T-helper 1 cell treated with Interleukin-12 subunit alpha and Interleukin-12 subunit beta and Interleukin-4 antibody, amounts not matched to agents 30 μg/mL and 1 μg/mL, for 36 hours (primary cell): ENCODE measurements at regions not wholly inside any gene's neighbourhood (a gene's known extent, or its start where the extent isn't known, plus 50 kb on each side); places are given as distances from the start of the nearest gene placed in this dataset.

Source experiments
- H3K27ac Mint-ChIP-seq: one replicate; pipeline ENCODE4 v1.8.0; 2021; ENCODE audit warnings: mild to moderate bottlenecking, mixed read lengths
- H3K27me3 Mint-ChIP-seq: one replicate; pipeline ENCODE4 v1.8.0; 2021; ENCODE audit warnings: low read depth, mixed read lengths
- H3K36me3 Mint-ChIP-seq: one replicate; pipeline ENCODE4 v1.8.0; 2021; ENCODE audit warnings: low read depth, mixed read lengths
- H3K4me1 Mint-ChIP-seq: one replicate; pipeline ENCODE4 v1.8.0; 2021; ENCODE audit warnings: low read depth, mixed read lengths
- H3K4me3 Mint-ChIP-seq: one replicate; pipeline ENCODE4 v1.8.0; 2021; ENCODE audit warnings: mild to moderate bottlenecking, moderate library complexity, mixed read lengths
- H3K9me3 Mint-ChIP-seq: one replicate; pipeline ENCODE4 v1.8.0; 2021; ENCODE audit warnings: mixed read lengths

- no peaks in the 10 kb centered on the region for H3K4me1 Mint-ChIP-seq
- H3K9me3 Mint-ChIP-seq = peaks cover 31% of the 10 kb centered on the region
- no peaks in the 10 kb centered on the region for H3K27me3 Mint-ChIP-seq
- H3K36me3 Mint-ChIP-seq = no peaks in the 10 kb centered on the region
- no peak overlapping the region for H3K4me3 Mint-ChIP-seq
- H3K27ac Mint-ChIP-seq = no peak overlapping the region
These were observed 569.9 kb upstream of the REG3G start for GRCh38 chr2:78455586-78455985.

- no peaks in the 10 kb centered on the region for H3K27me3 Mint-ChIP-seq
- no peak overlapping the region for H3K27ac Mint-ChIP-seq
- no peak overlapping the region for H3K4me3 Mint-ChIP-seq
- no peaks in the 10 kb centered on the region for H3K36me3 Mint-ChIP-seq
- H3K9me3 Mint-ChIP-seq = peaks cover 38% of the 10 kb centered on the region
- no peaks in the 10 kb centered on the region for H3K4me1 Mint-ChIP-seq
These were observed 568.2 kb upstream of the REG3G start for GRCh38 chr2:78457269-78457668.

- H3K4me3 Mint-ChIP-seq = no peak overlapping the region
These were observed 559.8 kb upstream of the REG3G start for GRCh38 chr2:78465707-78466106.

GRCh38 chr2:78476619-78477229 lies 548.8 kb upstream of the REG3G start:
- H3K4me1 Mint-ChIP-seq = no peaks in the 10 kb centered on the region
- H3K27me3 Mint-ChIP-seq = no peaks in the 10 kb centered on the region
- H3K9me3 Mint-ChIP-seq = peaks cover 13% of the 10 kb centered on the region
- H3K4me3 Mint-ChIP-seq = no peak overlapping the region
- no peaks in the 10 kb centered on the region for H3K36me3 Mint-ChIP-seq
- no peak overlapping the region for H3K27ac Mint-ChIP-seq

More at GRCh38 chr2:78465707-78466106, 559.8 kb upstream of the REG3G start:
- no peaks in the 10 kb centered on the region for H3K36me3 Mint-ChIP-seq
- H3K9me3 Mint-ChIP-seq = peaks cover 25% of the 10 kb centered on the region
- H3K27me3 Mint-ChIP-seq = no peaks in the 10 kb centered on the region
- no peak overlapping the region for H3K27ac Mint-ChIP-seq
- no peaks in the 10 kb centered on the region for H3K4me1 Mint-ChIP-seq

GRCh38 chr2:78486565-78486964 lies 538.9 kb upstream of the REG3G start:
- no peaks in the 10 kb centered on the region for H3K36me3 Mint-ChIP-seq
- no peaks in the 10 kb centered on the region for H3K27me3 Mint-ChIP-seq
- H3K27ac Mint-ChIP-seq = no peak overlapping the region
- H3K4me3 Mint-ChIP-seq = no peak overlapping the region
- H3K9me3 Mint-ChIP-seq = peaks cover 15% of the 10 kb centered on the region
- H3K4me1 Mint-ChIP-seq = no peaks in the 10 kb centered on the region

- no peak overlapping the region for H3K27ac Mint-ChIP-seq
- H3K36me3 Mint-ChIP-seq = no peaks in the 10 kb centered on the region
- no peak overlapping the region for H3K4me3 Mint-ChIP-seq
- peaks cover 44% of the 10 kb centered on the region for H3K9me3 Mint-ChIP-seq
- no peaks in the 10 kb centered on the region for H3K4me1 Mint-ChIP-seq
- no peaks in the 10 kb centered on the region for H3K27me3 Mint-ChIP-seq
These were observed 527.4 kb upstream of the REG3G start for GRCh38 chr2:78498125-78498524.

GRCh38 chr2:78506301-78506700 lies 519.2 kb upstream of the REG3G start:
- no peaks in the 10 kb centered on the region for H3K4me1 Mint-ChIP-seq
- H3K27ac Mint-ChIP-seq = no peak overlapping the region
- H3K27me3 Mint-ChIP-seq = no peaks in the 10 kb centered on the region
- peaks cover 59% of the 10 kb centered on the region for H3K9me3 Mint-ChIP-seq
- H3K4me3 Mint-ChIP-seq = no peak overlapping the region
- no peaks in the 10 kb centered on the region for H3K36me3 Mint-ChIP-seq

- Mint-ChIP-seq H3K27ac (no peak overlapping the region), H3K4me1 (no peaks in the 10 kb centered on the region), H3K27me3 (no peaks in the 10 kb centered on the region), H3K9me3 (peaks cover 12% of the 10 kb centered on the region), H3K4me3 (no peak overlapping the region), H3K36me3 (no peaks in the 10 kb centered on the region)
These were observed 503.6 kb upstream of the REG3G start for GRCh38 chr2:78521938-78522337.

- Mint-ChIP-seq H3K9me3 (peaks cover 17% of the 10 kb centered on the region), H3K27ac (no peak overlapping the region), H3K4me1 (no peaks in the 10 kb centered on the region), H3K27me3 (no peaks in the 10 kb centered on the region), H3K36me3 (no peaks in the 10 kb centered on the region), H3K4me3 (no peak overlapping the region)
These were observed 492.6 kb upstream of the REG3G start for GRCh38 chr2:78532762-78533379.

GRCh38 chr2:78535395-78535794 lies 490.1 kb upstream of the REG3G start:
- Mint-ChIP-seq H3K4me3 (no peak overlapping the region), H3K4me1 (no peaks in the 10 kb centered on the region)

GRCh38 chr2:78538322-78538721 lies 487.2 kb upstream of the REG3G start:
- Mint-ChIP-seq H3K9me3 (peaks cover 38% of the 10 kb centered on the region), H3K27me3 (no peaks in the 10 kb centered on the region), H3K4me1 (no peaks in the 10 kb centered on the region), H3K36me3 (no peaks in the 10 kb centered on the region), H3K27ac (no peak overlapping the region), H3K4me3 (no peak overlapping the region)

More at GRCh38 chr2:78535395-78535794, 490.1 kb upstream of the REG3G start:
- no peaks in the 10 kb centered on the region for H3K27me3 Mint-ChIP-seq
- no peak overlapping the region for H3K27ac Mint-ChIP-seq
- H3K36me3 Mint-ChIP-seq = no peaks in the 10 kb centered on the region
- peaks cover 19% of the 10 kb centered on the region for H3K9me3 Mint-ChIP-seq

GRCh38 chr2:78540255-78540654 lies 485.2 kb upstream of the REG3G start:
- Mint-ChIP-seq H3K4me3 (no peak overlapping the region), H3K4me1 (no peaks in the 10 kb centered on the region), H3K27ac (no peak overlapping the region), H3K27me3 (no peaks in the 10 kb centered on the region), H3K9me3 (peaks cover 47% of the 10 kb centered on the region), H3K36me3 (no peaks in the 10 kb centered on the region)

GRCh38 chr2:78541088-78541450 lies 484.4 kb upstream of the REG3G start:
- Mint-ChIP-seq H3K27ac (no peak overlapping the region), H3K9me3 (peaks cover 50% of the 10 kb centered on the region), H3K36me3 (no peaks in the 10 kb centered on the region), H3K4me1 (no peaks in the 10 kb centered on the region), H3K4me3 (no peak overlapping the region), H3K27me3 (no peaks in the 10 kb centered on the region)

GRCh38 chr2:78541451-78542267 lies 483.8 kb upstream of the REG3G start:
- H3K27me3 Mint-ChIP-seq = no peaks in the 10 kb centered on the region
- no peak overlapping the region for H3K27ac Mint-ChIP-seq
- no peaks in the 10 kb centered on the region for H3K36me3 Mint-ChIP-seq
- no peaks in the 10 kb centered on the region for H3K4me1 Mint-ChIP-seq
- H3K9me3 Mint-ChIP-seq = peaks cover 48% of the 10 kb centered on the region
- H3K4me3 Mint-ChIP-seq = no peak overlapping the region

GRCh38 chr2:78546843-78547242 lies 478.7 kb upstream of the REG3G start:
- no peaks in the 10 kb centered on the region for H3K36me3 Mint-ChIP-seq
- no peak overlapping the region for H3K27ac Mint-ChIP-seq
- peaks cover 37% of the 10 kb centered on the region for H3K9me3 Mint-ChIP-seq
- no peak overlapping the region for H3K4me3 Mint-ChIP-seq
- no peaks in the 10 kb centered on the region for H3K4me1 Mint-ChIP-seq
- no peaks in the 10 kb centered on the region for H3K27me3 Mint-ChIP-seq
